Calu3 (cell line): ENCODE measurements at regions not wholly inside any gene's neighbourhood (a gene's known extent, or its start where the extent isn't known, plus 50 kb on each side); places are given as distances from the start of the nearest gene placed in this dataset.

ENCODE experiments used
- BruUV-seq: library from RNA; stranded (reverse); fragments of 400-500 nt; replicated peaks from 2 replicates; lab custom pipeline; 2021; lab: Mats Ljungman, UMichigan
- CTCF ChIA-PET: fragments of 300-600 bp; sonication (Branson Sonifier 250); formaldehyde crosslinking; loops from one replicate; lab custom pipeline; 2022; ENCODE audit warnings: antibody characterized with exemption; lab: Charles Lee
- DNase-seq: peaks from one replicate; pipeline ENCODE4 v3.0.0; 2022
- H3K27ac Mint-ChIP-seq: one replicate; pipeline ENCODE4 v1.8.0; 2022; ENCODE audit warnings: mixed read lengths; ENCODE audit not compliant: unreplicated experiment
- H3K27me3 Mint-ChIP-seq: one replicate; pipeline ENCODE4 v1.8.0; 2022; ENCODE audit warnings: mixed read lengths; ENCODE audit not compliant: unreplicated experiment
- H3K36me3 Mint-ChIP-seq: one replicate; pipeline ENCODE4 v1.8.0; 2022; ENCODE audit warnings: mild to moderate bottlenecking, moderate library complexity, mixed read lengths; ENCODE audit not compliant: insufficient read depth, unreplicated experiment
- H3K4me1 Mint-ChIP-seq: one replicate; pipeline ENCODE4 v1.8.0; 2022; ENCODE audit warnings: mild to moderate bottlenecking, low read depth, mixed read lengths; ENCODE audit not compliant: unreplicated experiment
- H3K4me3 Mint-ChIP-seq: one replicate; pipeline ENCODE4 v1.8.0; 2022; ENCODE audit warnings: mild to moderate bottlenecking, low read depth, moderate library complexity, mixed read lengths; ENCODE audit not compliant: unreplicated experiment
- H3K9me3 Mint-ChIP-seq: one replicate; pipeline ENCODE4 v1.8.0; 2022; ENCODE audit warnings: low read depth, mixed read lengths; ENCODE audit not compliant: unreplicated experiment
- intact Hi-C: fragments of 100-400 bp; cut with micrococcal nuclease; formaldehyde crosslinking; loops from one replicate; pipeline ENCODE4 v1.10.0; 2022; ENCODE audit not compliant: unreplicated experiment
- TF ChIP-seq, protein P1 (sequence below): fragments of 200-600 bp; IDR thresholded peaks from one replicate; pipeline ENCODE4 v1.8.0; 2022; ENCODE audit warnings: antibody characterized with exemption; ENCODE audit not compliant: unreplicated experiment

DNA sequence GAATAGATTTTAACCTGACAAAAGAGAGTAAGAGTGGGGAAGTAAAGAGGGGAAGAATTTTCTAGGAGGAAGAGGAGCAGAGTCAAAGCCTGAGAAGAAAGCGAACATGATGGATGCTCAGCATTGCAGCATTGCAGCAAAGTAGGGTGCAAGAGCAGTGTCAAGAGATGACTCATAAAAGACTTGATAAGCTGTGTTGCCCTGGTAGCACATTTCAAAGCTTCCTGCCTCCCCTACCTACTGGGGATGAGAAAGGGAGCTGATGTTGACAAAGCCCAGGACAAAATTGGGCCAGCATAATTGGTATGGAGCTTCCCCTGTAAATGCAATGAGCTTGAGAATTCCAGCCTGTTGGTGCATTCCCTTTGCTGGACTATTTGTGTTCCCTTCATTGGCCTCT lies 121.6 kb upstream of the ST8SIA2 start:
- TF ChIP-seq, protein P1, sequence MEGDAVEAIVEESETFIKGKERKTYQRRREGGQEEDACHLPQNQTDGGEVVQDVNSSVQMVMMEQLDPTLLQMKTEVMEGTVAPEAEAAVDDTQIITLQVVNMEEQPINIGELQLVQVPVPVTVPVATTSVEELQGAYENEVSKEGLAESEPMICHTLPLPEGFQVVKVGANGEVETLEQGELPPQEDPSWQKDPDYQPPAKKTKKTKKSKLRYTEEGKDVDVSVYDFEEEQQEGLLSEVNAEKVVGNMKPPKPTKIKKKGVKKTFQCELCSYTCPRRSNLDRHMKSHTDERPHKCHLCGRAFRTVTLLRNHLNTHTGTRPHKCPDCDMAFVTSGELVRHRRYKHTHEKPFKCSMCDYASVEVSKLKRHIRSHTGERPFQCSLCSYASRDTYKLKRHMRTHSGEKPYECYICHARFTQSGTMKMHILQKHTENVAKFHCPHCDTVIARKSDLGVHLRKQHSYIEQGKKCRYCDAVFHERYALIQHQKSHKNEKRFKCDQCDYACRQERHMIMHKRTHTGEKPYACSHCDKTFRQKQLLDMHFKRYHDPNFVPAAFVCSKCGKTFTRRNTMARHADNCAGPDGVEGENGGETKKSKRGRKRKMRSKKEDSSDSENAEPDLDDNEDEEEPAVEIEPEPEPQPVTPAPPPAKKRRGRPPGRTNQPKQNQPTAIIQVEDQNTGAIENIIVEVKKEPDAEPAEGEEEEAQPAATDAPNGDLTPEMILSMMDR, result no peak
- H3K4me3 Mint-ChIP-seq, result no peak overlapping the region
- CTCF ChIA-PET, result no interaction called here
- DNase-seq, result no peak
- no peaks in the 10 kb centered on the region for H3K36me3 Mint-ChIP-seq
- no peaks in the 10 kb centered on the region for H3K9me3 Mint-ChIP-seq
- H3K27ac Mint-ChIP-seq, result no peak overlapping the region
- peaks cover 56% of the 10 kb centered on the region for H3K27me3 Mint-ChIP-seq
- H3K4me1 Mint-ChIP-seq, result no peaks in the 10 kb centered on the region
- BruUV-seq, result no TSS peak
- intact Hi-C loops, result loop anchor here (5.0 kb wide), 1 partner anchor 805 kb away; no protein-coding TSS in a partner anchor

DNA sequence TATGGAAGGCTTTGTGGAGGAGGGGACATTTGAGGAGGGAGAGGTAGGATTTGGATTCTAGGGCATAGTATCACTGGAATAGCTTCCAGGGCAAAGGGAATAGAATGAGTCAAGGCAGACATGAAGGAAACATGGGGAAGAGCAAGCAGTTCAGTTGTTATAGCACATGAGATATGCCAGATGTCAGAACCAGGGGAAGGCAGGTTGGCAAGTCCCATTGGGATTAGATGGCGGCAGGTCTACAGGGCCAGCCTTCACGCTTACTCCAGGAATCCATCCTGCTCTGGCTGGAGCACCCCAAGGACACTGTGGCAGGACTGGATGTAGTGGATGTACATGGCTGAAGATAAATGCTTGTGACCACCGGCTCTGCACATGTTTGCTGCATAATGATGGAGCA lies 120.4 kb upstream of the ST8SIA2 start:
- intact Hi-C loops, result loop anchor here (5.0 kb wide), 1 partner anchor 804 kb away; no protein-coding TSS in a partner anchor
- no peak overlapping the region for H3K27ac Mint-ChIP-seq
- peaks cover 56% of the 10 kb centered on the region for H3K27me3 Mint-ChIP-seq
- CTCF ChIA-PET, result no interaction called here
- H3K4me3 Mint-ChIP-seq, result no peak overlapping the region
- TF ChIP-seq, protein P1, result no peak
- no peaks in the 10 kb centered on the region for H3K4me1 Mint-ChIP-seq
- H3K9me3 Mint-ChIP-seq, result no peaks in the 10 kb centered on the region
- no peak for DNase-seq
- H3K36me3 Mint-ChIP-seq, result no peaks in the 10 kb centered on the region
- BruUV-seq, result no TSS peak

DNA sequence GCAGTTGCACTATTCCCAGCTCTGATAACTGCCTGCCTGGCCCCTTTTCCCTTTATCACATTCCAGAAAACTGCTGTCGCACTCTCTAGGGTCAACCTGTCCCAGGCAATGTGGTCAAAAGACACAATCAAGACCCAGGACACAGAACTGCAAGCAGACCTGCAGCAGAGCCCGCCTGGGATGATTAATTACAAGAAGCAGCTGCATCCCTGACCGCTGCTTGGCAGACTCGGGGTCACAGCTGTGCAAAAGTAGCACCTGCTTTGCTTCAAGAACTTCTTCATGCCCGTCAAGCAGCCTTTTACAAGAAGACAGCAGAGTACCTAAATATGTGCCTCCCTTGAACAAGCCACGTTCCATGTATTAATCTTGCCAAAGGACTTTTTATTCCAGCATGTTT lies 120.0 kb upstream of the ST8SIA2 start:
- TF ChIP-seq, protein P1, result no peak
- Mint-ChIP-seq H3K4me1 (no peaks in the 10 kb centered on the region), H3K27ac (no peak overlapping the region), H3K27me3 (peaks cover 56% of the 10 kb centered on the region), H3K9me3 (no peaks in the 10 kb centered on the region), H3K36me3 (no peaks in the 10 kb centered on the region), H3K4me3 (no peak overlapping the region)
- BruUV-seq, result no TSS peak
- DNase-seq, result no peak
- intact Hi-C loops, result loop anchor here (5.0 kb wide), 1 partner anchor 804 kb away; no protein-coding TSS in a partner anchor
- CTCF ChIA-PET, result no interaction called here

DNA sequence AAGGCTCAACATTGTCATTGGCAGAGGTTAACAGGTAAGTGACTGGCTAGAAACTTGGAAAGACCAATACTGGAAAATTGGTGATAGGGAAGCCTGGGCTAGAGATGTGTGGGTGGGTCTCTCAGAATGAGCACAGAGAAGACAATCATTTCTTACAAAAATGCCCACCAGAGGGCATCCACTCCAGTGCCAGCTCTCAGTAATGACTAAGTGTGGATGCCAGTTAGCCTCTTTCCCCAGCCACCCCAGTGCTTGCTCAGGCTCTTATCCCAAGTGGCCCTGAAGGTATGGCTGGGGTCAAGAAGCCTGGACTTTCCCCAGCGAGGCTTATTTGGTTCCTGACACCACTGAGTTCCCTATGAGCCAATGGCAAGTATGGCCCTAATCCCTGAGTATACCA lies 115.9 kb upstream of the ST8SIA2 start:
- Mint-ChIP-seq H3K9me3 (no peaks in the 10 kb centered on the region), H3K4me3 (no peak overlapping the region), H3K27me3 (peaks cover 40% of the 10 kb centered on the region), H3K27ac (no peak overlapping the region), H3K4me1 (no peaks in the 10 kb centered on the region), H3K36me3 (no peaks in the 10 kb centered on the region)
- TF ChIP-seq, protein P1, result peak; percentile 40
- DNase-seq, result peak; percentile 38
- CTCF ChIA-PET, result interaction anchor here (0.6 to 1.4 kb wide), 4 partner anchors 31 to 437 kb away, joined by 3 to 10 read pairs (median 6); no protein-coding TSS in a partner anchor
- intact Hi-C loops, result loop anchor here (1.0 to 2.0 kb wide), 2 partner anchors 180 to 437 kb away; no protein-coding TSS in a partner anchor
- BruUV-seq, result no TSS peak
